ENCODE measurements at regions not wholly inside any gene's neighbourhood (a gene's known extent, or its start where the extent isn't known, plus 50 kb on each side); places are given as distances from the start of the nearest gene placed in this dataset.

GRCh38 chr12:87444039-87444438 is 585.2 kb downstream of the C12orf50 start:
- no peak for TF ChIP-seq EZH2 (IDR thresholded peaks at IDR 0.05; ENCODE audit: low read length)
- TF ChIP-seq, protein P1, sequence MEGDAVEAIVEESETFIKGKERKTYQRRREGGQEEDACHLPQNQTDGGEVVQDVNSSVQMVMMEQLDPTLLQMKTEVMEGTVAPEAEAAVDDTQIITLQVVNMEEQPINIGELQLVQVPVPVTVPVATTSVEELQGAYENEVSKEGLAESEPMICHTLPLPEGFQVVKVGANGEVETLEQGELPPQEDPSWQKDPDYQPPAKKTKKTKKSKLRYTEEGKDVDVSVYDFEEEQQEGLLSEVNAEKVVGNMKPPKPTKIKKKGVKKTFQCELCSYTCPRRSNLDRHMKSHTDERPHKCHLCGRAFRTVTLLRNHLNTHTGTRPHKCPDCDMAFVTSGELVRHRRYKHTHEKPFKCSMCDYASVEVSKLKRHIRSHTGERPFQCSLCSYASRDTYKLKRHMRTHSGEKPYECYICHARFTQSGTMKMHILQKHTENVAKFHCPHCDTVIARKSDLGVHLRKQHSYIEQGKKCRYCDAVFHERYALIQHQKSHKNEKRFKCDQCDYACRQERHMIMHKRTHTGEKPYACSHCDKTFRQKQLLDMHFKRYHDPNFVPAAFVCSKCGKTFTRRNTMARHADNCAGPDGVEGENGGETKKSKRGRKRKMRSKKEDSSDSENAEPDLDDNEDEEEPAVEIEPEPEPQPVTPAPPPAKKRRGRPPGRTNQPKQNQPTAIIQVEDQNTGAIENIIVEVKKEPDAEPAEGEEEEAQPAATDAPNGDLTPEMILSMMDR (optimal IDR thresholded peaks at IDR 0.05 in 1 of 3, IDR thresholded peaks at IDR 0.05 in 1 of 3, conservative IDR thresholded peaks at IDR 0.05 in 1 of 3; ENCODE audit: extremely low read depth in 1 of 3, insufficient read depth in 2 of 3, low read length in 3 of 3), result no peak

Data from keratinocyte (primary cell).